GM23248 (cell line): ENCODE measurements at regions not wholly inside any gene's neighbourhood (a gene's known extent, or its start where the extent isn't known, plus 50 kb on each side); places are given as distances from the start of the nearest gene placed in this dataset.
A peak's percentile ranks its signal among the peaks of the same experiment; 100 is the strongest.

Experiments used
- DNase-seq: peaks from one replicate; pipeline ENCODE4 v3.0.0-alpha.2; 2015
- H2AFZ ChIP-seq: fragments of 200-600 bp; sonication (generic); 2 replicates; pipeline ENCODE4 v1.6.1; 2016; ENCODE audit warnings: antibody characterized with exemption
- H3F3A ChIP-seq: fragments of 200-600 bp; sonication (generic); 2 replicates; pipeline ENCODE4 v1.6.1; 2016; ENCODE audit warnings: mild to moderate bottlenecking, antibody characterized with exemption, mixed run types; ENCODE audit not compliant: insufficient read depth
- H3K27ac ChIP-seq: fragments of 200-600 bp; sonication (generic); 2 replicates; pipeline ENCODE4 v1.5.1; 2016; ENCODE audit warnings: mild to moderate bottlenecking
- H3K27me3 ChIP-seq: fragments of 200-600 bp; sonication (generic); replicated peaks from 2 replicates; pipeline ENCODE4 v1.6.1; 2016; ENCODE audit warnings: mild to moderate bottlenecking; ENCODE audit not compliant: insufficient read depth
- H3K36me3 ChIP-seq: fragments of 200-600 bp; sonication (generic); 2 replicates; pipeline ENCODE4 v1.6.1; 2016; ENCODE audit warnings: low read depth, mild to moderate bottlenecking
- H3K4me1 ChIP-seq: fragments of 200-600 bp; sonication (generic); 2 replicates; pipeline ENCODE4 v1.6.1; 2016; ENCODE audit warnings: mild to moderate bottlenecking; ENCODE audit not compliant: insufficient read depth
- H3K4me2 ChIP-seq: fragments of 200-600 bp; sonication (generic); one replicate; pipeline ENCODE4 v1.6.1; 2016; ENCODE audit warnings: mild to moderate bottlenecking; ENCODE audit not compliant: unreplicated experiment
- H3K4me3 ChIP-seq: fragments of 200-600 bp; sonication (generic); 2 replicates; pipeline ENCODE4 v1.5.1; 2016; ENCODE audit warnings: mild to moderate bottlenecking
- H3K79me2 ChIP-seq: fragments of 200-600 bp; sonication (generic); 2 replicates; pipeline ENCODE4 v1.6.1; 2016; ENCODE audit warnings: mild to moderate bottlenecking; ENCODE audit not compliant: insufficient read depth
- H3K9ac ChIP-seq: fragments of 200-600 bp; sonication (generic); 2 replicates; pipeline ENCODE4 v1.6.1; 2016; ENCODE audit warnings: mild to moderate bottlenecking
- H3K9me2 ChIP-seq: fragments of 200-600 bp; sonication (generic); 2 replicates; pipeline ENCODE4 v1.6.1; 2016; ENCODE audit warnings: mixed run types, mild to moderate bottlenecking, moderate library complexity; ENCODE audit not compliant: insufficient read depth
- H3K9me3 ChIP-seq: fragments of 200-600 bp; sonication (generic); one replicate; pipeline ENCODE4 v1.6.1; 2017; ENCODE audit warnings: low read depth
- H4K20me1 ChIP-seq: fragments of 200-600 bp; sonication (generic); 2 replicates; pipeline ENCODE4 v1.6.0; 2016; ENCODE audit not compliant: insufficient read depth
- EZH2 ChIP-seq: fragments of 200-600 bp; sonication (generic); IDR thresholded peaks from 2 replicates; pipeline ENCODE4 v1.6.1; 2018; ENCODE audit warnings: antibody characterized with exemption, mild to moderate bottlenecking; ENCODE audit not compliant: insufficient read depth, poor library complexity, severe bottlenecking
- EZH2phosphoT487 ChIP-seq: fragments of 200-600 bp; sonication (generic); IDR thresholded peaks from 2 replicates; pipeline ENCODE4 v1.6.1; 2018; ENCODE audit warnings: antibody characterized with exemption, moderate library complexity, mild to moderate bottlenecking, low read depth; ENCODE audit not compliant: insufficient read depth
- WGBS, 2 experiments: methylation state at CpG; one replicate each; pipeline ENCODE4 v1.1.6; 2015 to 2017; ENCODE audit warnings: low lambda C conversion rate in 2 of 2, low coverage in 1 of 2; ENCODE audit errors: missing lambda C conversion rate in 2 of 2; 5-methylcytosine and 5-hydroxymethylcytosine counted together
- in situ Hi-C: fragments of 300-500 bp; cut with MboI; formaldehyde crosslinking; loops from 2 replicates; pipeline ENCODE4 v1.15.0; 2020

- Histone ChIP-seq H3K9ac (no peak overlapping the region), H3K4me2 (peak overlapping the region; percentile 18), H3K79me2 (no peaks in the 10 kb centered on the region), H3K9me3 (no peaks in the 10 kb centered on the region), H3K36me3 (no peaks in the 10 kb centered on the region), H3K27me3 (no peaks in the 10 kb centered on the region), H4K20me1 (no peaks in the 10 kb centered on the region), H3K4me3 (no peak overlapping the region), H3K27ac (no peak overlapping the region), H2AFZ (no peak overlapping the region), H3K4me1 (peaks cover 59% of the 10 kb centered on the region), H3K9me2 (no peaks in the 10 kb centered on the region), H3F3A (peaks cover 49% of the 10 kb centered on the region)
- 46 to 49% methylated on average over 2 of the region's 2 CpGs for WGBS, 2 experiments
- DNase-seq = peak; percentile 54
- in situ Hi-C loops = no loop called here
- TF ChIP-seq EZH2 (no peak), EZH2phosphoT487 (no peak)
Measured at GRCh38 chr2:100755441-100755840, 64.5 kb upstream of the NPAS2 start.

GRCh38 chr2:100756704-100757103 is 63.2 kb upstream of the NPAS2 start:
- H2AFZ ChIP-seq = no peak overlapping the region

GRCh38 chr2:100757621-100758394 is 62.1 kb upstream of the NPAS2 start:
- TF ChIP-seq EZH2 = no peak
- DNase-seq = peak; percentile 92

More at GRCh38 chr2:100756704-100757103, 63.2 kb upstream of the NPAS2 start:
- Histone ChIP-seq H3K4me2 (no peak overlapping the region), H3K36me3 (no peaks in the 10 kb centered on the region), H3K4me3 (no peak overlapping the region), H3F3A (peaks cover 46% of the 10 kb centered on the region), H3K9me3 (no peaks in the 10 kb centered on the region), H3K79me2 (no peaks in the 10 kb centered on the region), H3K27ac (no peak overlapping the region), H3K9me2 (no peaks in the 10 kb centered on the region), H3K27me3 (no peaks in the 10 kb centered on the region), H4K20me1 (no peaks in the 10 kb centered on the region), H3K9ac (no peak overlapping the region), H3K4me1 (peaks cover 57% of the 10 kb centered on the region)
- WGBS, 2 experiments = 6 to 9% methylated on average over 1 of the region's 1 CpG
- DNase-seq = no peak
- TF ChIP-seq EZH2 (no peak), EZH2phosphoT487 (no peak)
- in situ Hi-C loops = no loop called here

GRCh38 chr2:100759901-100760300 is 60.0 kb upstream of the NPAS2 start:
- DNase-seq = no peak
- no peaks in the 10 kb centered on the region for H3K9me2 ChIP-seq
- H3K9me3 ChIP-seq = no peaks in the 10 kb centered on the region
- no peak overlapping the region for H3K4me3 ChIP-seq
- 46 to 52% methylated on average over 4 of the region's 4 CpGs for WGBS, 2 experiments
- no peaks in the 10 kb centered on the region for H4K20me1 ChIP-seq
- TF ChIP-seq EZH2 = no peak
- no peak for TF ChIP-seq EZH2phosphoT487
- in situ Hi-C loops = no loop called here
- H2AFZ ChIP-seq = no peak overlapping the region
- no peaks in the 10 kb centered on the region for H3K36me3 ChIP-seq
- no peaks in the 10 kb centered on the region for H3K79me2 ChIP-seq
- H3K9ac ChIP-seq = no peak overlapping the region
- peaks cover 26% of the 10 kb centered on the region for H3F3A ChIP-seq
- H3K27me3 ChIP-seq = no peaks in the 10 kb centered on the region
- no peak overlapping the region for H3K4me2 ChIP-seq
- H3K4me1 ChIP-seq = peaks cover 26% of the 10 kb centered on the region
- no peak overlapping the region for H3K27ac ChIP-seq

More at GRCh38 chr2:100757621-100758394, 62.1 kb upstream of the NPAS2 start:
- no peaks in the 10 kb centered on the region for H3K36me3 ChIP-seq
- no peaks in the 10 kb centered on the region for H3K9me3 ChIP-seq
- in situ Hi-C loops = no loop called here
- no peaks in the 10 kb centered on the region for H3K9me2 ChIP-seq
- peaks cover 47% of the 10 kb centered on the region for H3K4me1 ChIP-seq
- peak overlapping the region; percentile 23 for H3K4me2 ChIP-seq
- no peak overlapping the region for H2AFZ ChIP-seq
- no peaks in the 10 kb centered on the region for H4K20me1 ChIP-seq
- no peak overlapping the region for H3K4me3 ChIP-seq
- H3K79me2 ChIP-seq = no peaks in the 10 kb centered on the region
- peaks cover 38% of the 10 kb centered on the region for H3F3A ChIP-seq
- H3K27me3 ChIP-seq = no peaks in the 10 kb centered on the region
- 44 to 50% methylated on average over 6 of the region's 6 CpGs for WGBS, 2 experiments
- 0 out of 2 replicates have a peak overlapping the region, but pooled peaks have one; percentile 23 for H3K27ac ChIP-seq
- H3K9ac ChIP-seq = no peak overlapping the region

DNA sequence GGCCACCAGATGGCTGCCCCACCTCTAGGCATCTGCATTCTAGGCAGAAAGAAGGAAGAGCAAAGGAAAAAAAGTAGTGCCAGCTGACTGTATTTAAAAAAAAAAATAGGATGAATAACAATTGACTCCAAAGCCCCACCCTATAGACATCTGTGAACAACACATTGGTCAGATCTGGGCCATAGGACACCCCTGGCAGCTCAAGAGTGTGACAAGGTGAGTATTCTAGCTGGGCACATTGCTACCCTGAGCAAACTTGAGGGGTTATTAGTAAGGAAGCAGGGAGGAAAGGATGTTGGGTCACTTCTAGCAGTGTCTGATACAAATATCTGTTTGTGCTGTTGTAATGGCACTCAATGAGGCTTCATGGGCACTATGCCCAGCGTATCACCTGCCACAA is 58.6 kb upstream of the NPAS2 start:
- H3F3A ChIP-seq = peaks cover 21% of the 10 kb centered on the region
- H3K4me3 ChIP-seq = no peak overlapping the region
- 93 to 100% methylated on average over 1 of the region's 1 CpG for WGBS, 2 experiments
- H3K36me3 ChIP-seq = no peaks in the 10 kb centered on the region
- no peaks in the 10 kb centered on the region for H3K79me2 ChIP-seq
- H2AFZ ChIP-seq = no peak overlapping the region
- in situ Hi-C loops = no loop called here
- no peak overlapping the region for H3K9ac ChIP-seq
- H3K9me3 ChIP-seq = no peaks in the 10 kb centered on the region
- H3K27me3 ChIP-seq = no peaks in the 10 kb centered on the region
- H3K4me2 ChIP-seq = no peak overlapping the region
- H3K4me1 ChIP-seq = peaks cover 18% of the 10 kb centered on the region
- no peak for DNase-seq
- TF ChIP-seq EZH2phosphoT487 (no peak), EZH2 (no peak)
- H3K27ac ChIP-seq = no peak overlapping the region
- no peaks in the 10 kb centered on the region for H4K20me1 ChIP-seq
- no peaks in the 10 kb centered on the region for H3K9me2 ChIP-seq
